ENCODE measurements at regions not wholly inside any gene's neighbourhood (a gene's known extent, or its start where the extent isn't known, plus 50 kb on each side); places are given as distances from the start of the nearest gene placed in this dataset.

DNA sequence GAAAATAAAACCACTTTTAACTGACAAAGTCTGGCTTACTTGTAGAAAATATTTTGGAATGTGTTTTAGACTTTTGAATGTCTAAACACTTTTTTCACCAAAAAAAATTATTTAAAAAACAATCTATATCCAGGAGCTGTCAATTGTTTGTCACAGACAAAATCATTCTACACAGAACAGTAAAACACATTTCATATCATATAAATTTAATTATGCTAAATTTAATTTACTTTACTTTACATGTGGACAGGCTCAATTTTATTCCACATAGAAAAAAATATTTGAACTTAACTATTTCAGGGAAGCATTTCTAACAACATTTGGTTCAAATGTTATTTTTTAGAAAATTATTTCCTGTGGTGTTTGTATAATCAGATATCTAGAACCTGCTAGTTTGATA, 1417.0 kb downstream of the ZPLD1 start (continued):
- TF ChIP-seq PAX5 (IDR thresholded peaks at IDR 0.05; ENCODE audit: borderline replicate concordance, low read depth, low read length) (no peak), RELA (IDR thresholded peaks at IDR 0.05; ENCODE audit: borderline replicate concordance, partially characterized antibody) (no peak), SIX5 (IDR thresholded peaks at IDR 0.05; ENCODE audit: low read depth, low read length, severe bottlenecking) (no peak)

DNA sequence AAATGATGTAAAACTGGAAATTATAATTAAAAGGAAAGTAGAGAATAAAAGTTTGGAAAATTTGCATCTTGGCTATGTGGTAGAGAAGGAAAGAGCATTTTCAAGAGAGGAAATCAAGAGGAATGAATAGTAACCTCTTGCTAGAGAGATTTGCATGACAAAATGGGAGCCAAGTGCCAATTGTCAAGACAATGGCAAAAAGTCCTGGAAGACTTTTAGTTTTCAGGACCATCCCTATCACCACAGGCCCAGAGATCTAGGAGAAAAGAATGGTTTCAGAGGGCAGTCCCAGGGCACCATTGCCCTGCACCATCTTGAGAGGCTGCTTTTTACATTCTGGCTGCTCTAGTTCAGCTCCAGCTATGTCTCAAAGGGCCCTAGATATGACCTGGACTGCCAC, 1427.6 kb downstream of the ZPLD1 start:
- no peaks in the 10 kb centered on the region for H3K9me3 ChIP-seq (replicated peaks; ENCODE audit: control insufficient read depth, insufficient read depth, low read length)
- ATAC-seq (no peak), FAIRE-seq (no peak), DNase-seq (ENCODE audit: low read depth, low spot score) (no peak)
- no TSS peak for BruUV-seq (replicated peaks)
- ChIA-PET POLR2A (no interaction called here), CTCF (no interaction called here), RAD21 (ENCODE audit: unreplicated experiment) (no interaction called here), SMC1A (ENCODE audit: uncharacterized antibody, unreplicated experiment) (no interaction called here)
- no peak overlapping the region for H3K4me2 ChIP-seq (ENCODE audit: control insufficient read depth, insufficient read depth)
- no peaks in the 10 kb centered on the region for H4K20me1 ChIP-seq (ENCODE audit: control insufficient read depth, insufficient read depth)
- no peaks in the 10 kb centered on the region for H3K4me1 ChIP-seq (ENCODE audit: control insufficient read depth, insufficient read depth, low read length)
- no peak overlapping the region for H3K27ac ChIP-seq (ENCODE audit: control insufficient read depth, insufficient read depth)
- in situ Hi-C loops (cut with MboI) (no loop called here), intact Hi-C loops (cut with micrococcal nuclease; ENCODE audit: unreplicated experiment) (no loop called here)
- no peak overlapping the region for H2AFZ ChIP-seq (ENCODE audit: control insufficient read depth, low read depth, low read length)
- no peaks in the 10 kb centered on the region for H3K79me2 ChIP-seq (ENCODE audit: control insufficient read depth, insufficient read depth, low read length)
- TF ChIP-seq WRNIP1 (IDR thresholded peaks at IDR 0.05; ENCODE audit: borderline replicate concordance, low read depth, low read length): no peak
- no peaks in the 10 kb centered on the region for H3K27me3 ChIP-seq (replicated peaks in 1 of 2; ENCODE audit: control insufficient read depth in 2 of 2, insufficient read depth in 2 of 2, low read length in 1 of 2)
- no peak overlapping the region for H3K4me3 ChIP-seq
- no peaks in the 10 kb centered on the region for H3K36me3 ChIP-seq (ENCODE audit: control insufficient read depth in 2 of 2, insufficient read depth in 2 of 2, low read length in 1 of 2)
- H3K9ac ChIP-seq (ENCODE audit: control insufficient read depth, insufficient read depth, low read length): no peak overlapping the region

DNA sequence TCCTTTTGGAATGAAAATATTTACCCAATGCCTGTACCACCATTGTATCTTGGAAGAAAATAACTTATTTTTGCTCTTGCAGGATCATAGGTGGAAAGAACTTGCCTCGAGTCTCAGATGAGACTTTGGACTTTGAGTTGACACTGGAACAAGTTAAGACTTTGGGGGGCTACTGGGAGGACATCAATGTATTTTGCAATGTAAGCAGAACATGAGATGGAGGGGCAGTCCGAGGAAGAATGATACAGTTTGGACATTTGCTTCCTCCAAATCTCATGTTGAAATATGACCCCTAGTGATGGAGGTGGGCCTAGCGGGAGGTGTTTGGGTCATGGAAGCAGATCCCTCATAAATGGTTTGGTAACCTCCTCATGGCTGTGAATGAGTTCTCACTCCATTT, 1428.6 kb downstream of the ZPLD1 start:
- CTCF ChIA-PET: no interaction called here
- Histone ChIP-seq H3K79me2 (ENCODE audit: control insufficient read depth, insufficient read depth, low read length) (no peaks in the 10 kb centered on the region), H3K27me3 (replicated peaks in 1 of 2; ENCODE audit: control insufficient read depth in 2 of 2, insufficient read depth in 2 of 2, low read length in 1 of 2) (no peaks in the 10 kb centered on the region), H4K20me1 (ENCODE audit: control insufficient read depth, insufficient read depth) (no peaks in the 10 kb centered on the region), H3K36me3 (ENCODE audit: control insufficient read depth in 2 of 2, insufficient read depth in 2 of 2, low read length in 1 of 2) (no peaks in the 10 kb centered on the region), H3K27ac (ENCODE audit: control insufficient read depth, insufficient read depth) (no peak overlapping the region), H3K9me3 (replicated peaks; ENCODE audit: control insufficient read depth, insufficient read depth, low read length) (no peaks in the 10 kb centered on the region), H3K4me3 (no peak overlapping the region), H3K9ac (ENCODE audit: control insufficient read depth, insufficient read depth, low read length) (no peak overlapping the region), H3K4me2 (ENCODE audit: control insufficient read depth, insufficient read depth) (no peak overlapping the region), H2AFZ (ENCODE audit: control insufficient read depth, low read depth, low read length) (no peak overlapping the region), H3K4me1 (ENCODE audit: control insufficient read depth, insufficient read depth, low read length) (no peaks in the 10 kb centered on the region)
- FAIRE-seq (no peak), DNase-seq (ENCODE audit: low read depth, low spot score) (no peak), ATAC-seq (no peak)
- 14% methylated on average over 3 of the region's 3 CpGs for WGBS (ENCODE audit: insufficient coverage, insufficient replicate concordance, low lambda C conversion rate, missing lambda C conversion rate)
- in situ Hi-C loops (cut with MboI) (no loop called here), intact Hi-C loops (cut with micrococcal nuclease; ENCODE audit: unreplicated experiment) (no loop called here)
- POLR2A ChIA-PET: no interaction called here
- no TSS peak for BruUV-seq (replicated peaks)
- no peak for TF ChIP-seq NR2C1 (IDR thresholded peaks at IDR 0.05)
- TF ChIP-seq SMARCA5 (IDR thresholded peaks at IDR 0.05): no peak
- TF ChIP-seq HDGF (IDR thresholded peaks at IDR 0.05): no peak
- no peak for TF ChIP-seq NRF1 (conservative IDR thresholded peaks at IDR 0.05; ENCODE audit: low read depth, low read length)
- TF ChIP-seq, protein P1, sequence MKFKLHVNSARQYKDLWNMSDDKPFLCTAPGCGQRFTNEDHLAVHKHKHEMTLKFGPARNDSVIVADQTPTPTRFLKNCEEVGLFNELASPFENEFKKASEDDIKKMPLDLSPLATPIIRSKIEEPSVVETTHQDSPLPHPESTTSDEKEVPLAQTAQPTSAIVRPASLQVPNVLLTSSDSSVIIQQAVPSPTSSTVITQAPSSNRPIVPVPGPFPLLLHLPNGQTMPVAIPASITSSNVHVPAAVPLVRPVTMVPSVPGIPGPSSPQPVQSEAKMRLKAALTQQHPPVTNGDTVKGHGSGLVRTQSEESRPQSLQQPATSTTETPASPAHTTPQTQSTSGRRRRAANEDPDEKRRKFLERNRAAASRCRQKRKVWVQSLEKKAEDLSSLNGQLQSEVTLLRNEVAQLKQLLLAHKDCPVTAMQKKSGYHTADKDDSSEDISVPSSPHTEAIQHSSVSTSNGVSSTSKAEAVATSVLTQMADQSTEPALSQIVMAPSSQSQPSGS (IDR thresholded peaks at IDR 0.05; ENCODE audit: low read length): no peak
- TF ChIP-seq SP1 (IDR thresholded peaks at IDR 0.05; ENCODE audit: low read depth, low read length): no peak
- TF ChIP-seq, protein P2, sequence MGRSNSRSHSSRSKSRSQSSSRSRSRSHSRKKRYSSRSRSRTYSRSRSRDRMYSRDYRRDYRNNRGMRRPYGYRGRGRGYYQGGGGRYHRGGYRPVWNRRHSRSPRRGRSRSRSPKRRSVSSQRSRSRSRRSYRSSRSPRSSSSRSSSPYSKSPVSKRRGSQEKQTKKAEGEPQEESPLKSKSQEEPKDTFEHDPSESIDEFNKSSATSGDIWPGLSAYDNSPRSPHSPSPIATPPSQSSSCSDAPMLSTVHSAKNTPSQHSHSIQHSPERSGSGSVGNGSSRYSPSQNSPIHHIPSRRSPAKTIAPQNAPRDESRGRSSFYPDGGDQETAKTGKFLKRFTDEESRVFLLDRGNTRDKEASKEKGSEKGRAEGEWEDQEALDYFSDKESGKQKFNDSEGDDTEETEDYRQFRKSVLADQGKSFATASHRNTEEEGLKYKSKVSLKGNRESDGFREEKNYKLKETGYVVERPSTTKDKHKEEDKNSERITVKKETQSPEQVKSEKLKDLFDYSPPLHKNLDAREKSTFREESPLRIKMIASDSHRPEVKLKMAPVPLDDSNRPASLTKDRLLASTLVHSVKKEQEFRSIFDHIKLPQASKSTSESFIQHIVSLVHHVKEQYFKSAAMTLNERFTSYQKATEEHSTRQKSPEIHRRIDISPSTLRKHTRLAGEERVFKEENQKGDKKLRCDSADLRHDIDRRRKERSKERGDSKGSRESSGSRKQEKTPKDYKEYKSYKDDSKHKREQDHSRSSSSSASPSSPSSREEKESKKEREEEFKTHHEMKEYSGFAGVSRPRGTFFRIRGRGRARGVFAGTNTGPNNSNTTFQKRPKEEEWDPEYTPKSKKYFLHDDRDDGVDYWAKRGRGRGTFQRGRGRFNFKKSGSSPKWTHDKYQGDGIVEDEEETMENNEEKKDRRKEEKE (IDR thresholded peaks at IDR 0.05): no peak
- no peak for TF ChIP-seq WRNIP1 (IDR thresholded peaks at IDR 0.05; ENCODE audit: borderline replicate concordance, low read depth, low read length)
- no peak for TF ChIP-seq RAD51 (IDR thresholded peaks at IDR 0.05)
- TF ChIP-seq NFYB (IDR thresholded peaks at IDR 0.05; ENCODE audit: insufficient read depth, low read depth, low read length): no peak
- no peak for TF ChIP-seq ETV6 (conservative IDR thresholded peaks at IDR 0.05 in 1 of 2, IDR thresholded peaks at IDR 0.05 in 1 of 2; ENCODE audit: borderline replicate concordance in 1 of 2, low read depth in 1 of 2)
- TF ChIP-seq NR2F1 (conservative IDR thresholded peaks at IDR 0.05): no peak
- RAD21 ChIA-PET (ENCODE audit: unreplicated experiment): no interaction called here
- SMC1A ChIA-PET (ENCODE audit: uncharacterized antibody, unreplicated experiment): no interaction called here
